Ovary (tissue), 7 donors: ENCODE measurements at regions not wholly inside any gene's neighbourhood (a gene's known extent, or its start where the extent isn't known, plus 50 kb on each side); places are given as distances from the start of the nearest gene placed in this dataset.

Experiments
- DNase-seq, 5 donors: peaks; one replicate each; pipeline ENCODE4 v3.0.0-alpha.2; 2019 to 2020
- H3K27ac ChIP-seq, 2 donors: fragments of 200-600 bp; one replicate each; pipeline versions ENCODE4 v1.5.1 to v1.8.0; 2019 to 2022
- H3K27me3 ChIP-seq: fragments of 200-600 bp; one replicate; pipeline ENCODE4 v1.8.0; 2022
- H3K36me3 ChIP-seq: fragments of 200-600 bp; sonication (generic); one replicate; pipeline ENCODE4 v1.5.1; 2019
- H3K4me1 ChIP-seq: one replicate; pipeline ENCODE4 v1.8.1; 2013; ENCODE audit warnings: mild to moderate bottlenecking, moderate library complexity; ENCODE audit not compliant: insufficient read depth
- H3K4me3 ChIP-seq: fragments of 200-600 bp; sonication (generic); one replicate; pipeline ENCODE4 v1.5.1; 2017
- H3K9me3 ChIP-seq, 2 donors: fragments of 200-600 bp in 1 of 2; sonication (generic) in 1 of 2; one replicate each; pipeline versions ENCODE4 v1.5.1 to v1.8.1; 2013 to 2019; ENCODE audit warnings: mild to moderate bottlenecking in 1 of 2, moderate library complexity in 1 of 2
- EP300 ChIP-seq: sonication (generic); formaldehyde crosslinking; IDR thresholded peaks from one replicate; pipeline ENCODE4 v1.6.1; 2017; ENCODE audit warnings: antibody characterized with exemption
- POLR2A ChIP-seq: fragments of 450-650 bp; IDR thresholded peaks from one replicate; pipeline ENCODE4 v1.6.1; 2017; ENCODE audit warnings: antibody characterized with exemption, mild to moderate bottlenecking, moderate library complexity
- WGBS, 3 donors: extraction: QIAGEN DNeasy Blood & Tissue Kit in 1 of 3; methylation state at CpG; one replicate each; pipeline versions ENCODE4 v1.1.5 to v1.1.7; 2013 to 2017; 5-methylcytosine and 5-hydroxymethylcytosine counted together
- intact Hi-C, 4 donors: fragments of 100-400 bp; cut with DNase I; formaldehyde crosslinking; loops; one replicate each; pipeline versions ENCODE4 v1.11.0 to v1.15.1; 2022 to 2023
- TF ChIP-seq, protein P1 (sequence below), 3 donors: fragments of 450-650 bp in 2 of 3; fragments of 200-600 bp in 1 of 3; IDR thresholded peaks; one replicate each; pipeline versions ENCODE4 v1.5.1 to v1.8.0; 2016 to 2022; ENCODE audit warnings: antibody characterized with exemption in 3 of 3, mild to moderate bottlenecking in 1 of 3
- donor health status: DM: no; HTN: no; CAD: no; lungs with moderate emphysema.
- donor health status: DM: no; HTN: no; CAD: no.
- donor health status: Bipolar disorder and iron deficiency.
- donor health status: DM: no; HTN: no; CAD: no.
- donor health status: DM: yes; HTN: yes; CAD: no.

- TF ChIP-seq, protein P1, sequence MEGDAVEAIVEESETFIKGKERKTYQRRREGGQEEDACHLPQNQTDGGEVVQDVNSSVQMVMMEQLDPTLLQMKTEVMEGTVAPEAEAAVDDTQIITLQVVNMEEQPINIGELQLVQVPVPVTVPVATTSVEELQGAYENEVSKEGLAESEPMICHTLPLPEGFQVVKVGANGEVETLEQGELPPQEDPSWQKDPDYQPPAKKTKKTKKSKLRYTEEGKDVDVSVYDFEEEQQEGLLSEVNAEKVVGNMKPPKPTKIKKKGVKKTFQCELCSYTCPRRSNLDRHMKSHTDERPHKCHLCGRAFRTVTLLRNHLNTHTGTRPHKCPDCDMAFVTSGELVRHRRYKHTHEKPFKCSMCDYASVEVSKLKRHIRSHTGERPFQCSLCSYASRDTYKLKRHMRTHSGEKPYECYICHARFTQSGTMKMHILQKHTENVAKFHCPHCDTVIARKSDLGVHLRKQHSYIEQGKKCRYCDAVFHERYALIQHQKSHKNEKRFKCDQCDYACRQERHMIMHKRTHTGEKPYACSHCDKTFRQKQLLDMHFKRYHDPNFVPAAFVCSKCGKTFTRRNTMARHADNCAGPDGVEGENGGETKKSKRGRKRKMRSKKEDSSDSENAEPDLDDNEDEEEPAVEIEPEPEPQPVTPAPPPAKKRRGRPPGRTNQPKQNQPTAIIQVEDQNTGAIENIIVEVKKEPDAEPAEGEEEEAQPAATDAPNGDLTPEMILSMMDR (IDR thresholded peaks at IDR 0.05), result no peak
- 71 to 84% (median 77%) methylated on average over 9 to 10 of the region's 10 CpGs for WGBS, 3 donors
- Histone ChIP-seq H3K27ac (no peak overlapping the region), H3K36me3 (no peaks in the 10 kb centered on the region), H3K27me3 (no peaks in the 10 kb centered on the region), H3K4me1 (no peaks in the 10 kb centered on the region), H3K4me3 (no peak overlapping the region), H3K9me3 (no peaks in the 10 kb centered on the region)
- intact Hi-C loops, result no loop called here
- no peak for DNase-seq
These were observed 310.3 kb downstream of the TMEM121 start for GRCh38 chr14:105836730-105837129.

DNA sequence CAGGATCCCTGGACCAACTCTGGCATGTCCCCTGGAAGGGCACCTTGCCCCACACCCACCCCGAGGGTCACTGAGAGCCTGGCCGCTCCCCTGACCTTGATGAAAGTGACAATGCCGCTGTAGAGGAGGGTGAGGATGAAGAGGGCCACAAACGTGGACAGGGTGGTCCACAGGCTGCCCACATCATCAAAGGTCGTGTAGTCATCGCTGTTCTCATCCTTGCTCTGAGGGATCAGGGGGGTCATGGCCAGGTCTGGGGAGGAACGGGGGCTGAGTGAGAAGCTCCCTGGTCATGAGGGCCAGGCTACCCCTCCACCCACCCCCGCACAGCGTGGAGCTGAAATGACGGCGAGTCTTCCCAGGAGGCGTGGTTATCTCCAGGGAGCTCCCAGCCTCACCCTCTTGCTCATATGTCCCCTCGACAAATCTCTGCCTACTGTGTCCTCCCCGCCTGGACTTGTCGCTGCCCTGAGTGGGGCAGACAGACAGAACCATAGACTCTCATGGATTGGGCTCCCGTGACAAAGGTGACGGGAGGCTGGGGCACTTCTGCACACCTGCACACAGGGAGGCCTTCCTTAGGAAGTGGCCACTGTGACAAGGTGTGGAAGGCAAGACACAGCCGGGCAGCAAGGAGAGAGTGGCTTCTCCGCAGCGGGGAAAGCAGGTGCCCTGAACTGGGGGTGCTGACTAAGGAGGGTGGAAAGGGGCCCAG lies 311.1 kb downstream of the TMEM121 start:
- H3K36me3 ChIP-seq, result no peaks in the 10 kb centered on the region
- TF ChIP-seq, protein P1 (IDR thresholded peaks at IDR 0.05), result no peak
- TF ChIP-seq EP300 (no peak), POLR2A (no peak)
- WGBS, 3 donors, result 77 to 86% (median 83%) methylated on average over 20 of the region's 20 CpGs

GRCh38 chr14:105838107-105838506 lies 311.7 kb downstream of the TMEM121 start:
- intact Hi-C loops, result no loop called here
- WGBS, 3 donors, result 79 to 87% (median 82%) methylated on average over 11 of the region's 11 CpGs
- H3K9me3 ChIP-seq, result no peaks in the 10 kb centered on the region
- H3K36me3 ChIP-seq, result no peaks in the 10 kb centered on the region
- DNase-seq, result no peak
- H3K27ac ChIP-seq, result no peak overlapping the region
- no peaks in the 10 kb centered on the region for H3K4me1 ChIP-seq
- H3K27me3 ChIP-seq, result no peaks in the 10 kb centered on the region
- no peak overlapping the region for H3K4me3 ChIP-seq
- TF ChIP-seq POLR2A, result no peak
- TF ChIP-seq EP300, result no peak
- TF ChIP-seq, protein P1 (IDR thresholded peaks at IDR 0.05), result no peak

More for the DNA sequence above, 311.1 kb downstream of the TMEM121 start:
- H3K27ac ChIP-seq, result no peak overlapping the region
- no peaks in the 10 kb centered on the region for H3K9me3 ChIP-seq
- no peak overlapping the region for H3K4me3 ChIP-seq
- H3K4me1 ChIP-seq, result no peaks in the 10 kb centered on the region
- no peak for DNase-seq
- intact Hi-C loops, result no loop called here
- no peaks in the 10 kb centered on the region for H3K27me3 ChIP-seq

DNA sequence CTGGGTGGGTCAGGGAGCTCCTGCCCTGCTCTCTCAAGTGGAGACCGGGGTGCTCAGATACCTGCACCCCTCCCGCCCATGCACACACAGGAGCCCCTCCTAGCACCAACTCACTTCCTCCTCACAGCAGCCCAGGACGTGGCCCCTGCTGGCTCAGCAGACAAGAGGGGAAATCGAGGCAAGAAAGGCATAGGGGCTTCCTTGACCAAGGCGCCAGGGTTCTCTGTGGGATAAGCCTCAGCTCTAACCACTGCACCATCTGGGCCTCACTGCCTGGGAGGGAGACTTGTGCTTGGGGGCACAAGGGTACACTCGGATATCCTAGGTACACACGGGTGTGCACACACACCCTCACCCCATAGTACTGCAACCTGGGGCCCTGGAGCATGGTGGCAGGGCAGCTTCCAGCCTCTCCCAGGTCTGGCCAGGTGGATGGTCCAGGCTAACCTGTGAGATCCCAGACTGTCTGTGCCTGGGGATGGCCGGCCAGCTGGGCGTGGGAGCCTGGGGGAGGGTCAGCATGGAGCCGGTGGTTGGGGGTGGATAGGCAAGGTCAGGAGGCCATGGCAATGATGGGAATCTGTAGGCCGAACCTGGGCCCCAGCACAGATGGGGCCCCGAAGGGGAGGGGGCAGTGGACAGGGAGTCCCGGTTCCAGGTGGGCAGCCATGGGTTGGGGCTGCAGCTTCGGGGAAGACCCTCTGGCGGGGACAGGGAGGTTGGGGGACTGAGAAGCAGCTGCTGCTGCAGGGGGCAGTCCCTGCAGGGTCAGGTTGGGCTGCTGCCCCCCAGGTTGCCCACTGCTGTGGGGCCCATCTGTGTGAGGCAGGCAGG lies 312.4 kb downstream of the TMEM121 start:
- no peaks in the 10 kb centered on the region for H3K27me3 ChIP-seq
- H3K36me3 ChIP-seq, result no peaks in the 10 kb centered on the region
- no peak for TF ChIP-seq POLR2A
- TF ChIP-seq, protein P1 (IDR thresholded peaks at IDR 0.05), result no peak
- TF ChIP-seq EP300, result no peak
- no peak for DNase-seq
- no peaks in the 10 kb centered on the region for H3K4me1 ChIP-seq
- no peak overlapping the region for H3K4me3 ChIP-seq
- no peaks in the 10 kb centered on the region for H3K9me3 ChIP-seq
- intact Hi-C loops, result no loop called here
- WGBS, 3 donors, result 77 to 84% (median 82%) methylated on average over 15 of the region's 15 CpGs
- H3K27ac ChIP-seq, result no peak overlapping the region
